HUES6 (cell line): ENCODE measurements at regions not wholly inside any gene's neighbourhood (a gene's known extent, or its start where the extent isn't known, plus 50 kb on each side); places are given as distances from the start of the nearest gene placed in this dataset.

Experiments
- H3K27ac ChIP-seq: 2 replicates; pipeline ENCODE4 v1.7.0; 2013; ENCODE audit warnings: low read depth, mild to moderate bottlenecking, low read length, inconsistent platforms
- H3K27me3 ChIP-seq: 2 replicates; pipeline ENCODE4 v1.6.1; 2013; ENCODE audit warnings: low read length; ENCODE audit not compliant: control insufficient read depth, insufficient read depth
- H3K36me3 ChIP-seq: 2 replicates; pipeline ENCODE4 v1.6.1; 2013; ENCODE audit warnings: low read length; ENCODE audit not compliant: control insufficient read depth, insufficient read depth
- H3K4me1 ChIP-seq: 2 replicates; pipeline ENCODE4 v1.6.1; 2013; ENCODE audit warnings: low read length; ENCODE audit not compliant: control insufficient read depth, insufficient read depth
- H3K4me3 ChIP-seq: 2 replicates; pipeline ENCODE4 v1.5.1; 2013; ENCODE audit warnings: low read depth, low read length
- H3K9ac ChIP-seq: one replicate; pipeline ENCODE4 v1.6.1; 2013; ENCODE audit warnings: mild to moderate bottlenecking, low read length
- H3K9me3 ChIP-seq: 2 replicates; pipeline ENCODE4 v1.6.1; 2013; ENCODE audit warnings: low read depth, low read length; ENCODE audit not compliant: control insufficient read depth, insufficient read depth

- H3K4me1 ChIP-seq = no peaks in the 10 kb centered on the region; the same call in 1 of the 2 replicates
- no peak overlapping the region for H3K9ac ChIP-seq
- H3K36me3 ChIP-seq = no peaks in the 10 kb centered on the region
- no peaks in the 10 kb centered on the region for H3K9me3 ChIP-seq
- H3K27me3 ChIP-seq = no peaks in the 10 kb centered on the region
- H3K4me3 ChIP-seq = no peak overlapping the region
- H3K27ac ChIP-seq = no peak overlapping the region
Measured at GRCh38 chr12:93146263-93146939, 217.3 kb upstream of the EEA1 start.

- no peaks in the 10 kb centered on the region for H3K27me3 ChIP-seq
- no peaks in the 10 kb centered on the region for H3K36me3 ChIP-seq
- no peak overlapping the region for H3K4me3 ChIP-seq
- H3K9me3 ChIP-seq = no peaks in the 10 kb centered on the region
- no peak overlapping the region for H3K27ac ChIP-seq
- no peak overlapping the region for H3K9ac ChIP-seq
- no peaks in the 10 kb centered on the region; the same call in 1 of the 2 replicates for H3K4me1 ChIP-seq
Measured at GRCh38 chr12:93146970-93147369, 217.9 kb upstream of the EEA1 start.

- H3K27ac ChIP-seq = no peak overlapping the region
- H3K4me3 ChIP-seq = no peak overlapping the region
- no peaks in the 10 kb centered on the region for H3K27me3 ChIP-seq
- no peaks in the 10 kb centered on the region for H3K9me3 ChIP-seq
- no peaks in the 10 kb centered on the region; the same call in 1 of the 2 replicates for H3K4me1 ChIP-seq
- no peak overlapping the region for H3K9ac ChIP-seq
- H3K36me3 ChIP-seq = no peaks in the 10 kb centered on the region
Measured at GRCh38 chr12:93148412-93148811, 219.3 kb upstream of the EEA1 start.

- Histone ChIP-seq H3K9me3 (no peaks in the 10 kb centered on the region), H3K4me3 (no peak overlapping the region), H3K9ac (no peak overlapping the region), H3K4me1 (no peaks in the 10 kb centered on the region; the same call in 1 of the 2 replicates), H3K27me3 (no peaks in the 10 kb centered on the region), H3K27ac (no peak overlapping the region), H3K36me3 (no peaks in the 10 kb centered on the region)
Measured at GRCh38 chr12:93149229-93149628, 220.1 kb upstream of the EEA1 start.

- Histone ChIP-seq H3K4me1 (no peaks in the 10 kb centered on the region), H3K9ac (no peak overlapping the region), H3K27ac (no peak overlapping the region), H3K36me3 (no peaks in the 10 kb centered on the region), H3K27me3 (no peaks in the 10 kb centered on the region), H3K4me3 (no peak overlapping the region), H3K9me3 (no peaks in the 10 kb centered on the region)
Measured at GRCh38 chr12:93151079-93151762, 222.1 kb upstream of the EEA1 start.

GRCh38 chr12:93152617-93153016 lies 223.5 kb upstream of the EEA1 start:
- Histone ChIP-seq H3K9ac (no peak overlapping the region), H3K9me3 (no peaks in the 10 kb centered on the region; the same call in 1 of the 2 replicates), H3K27ac (no peak overlapping the region), H3K4me1 (no peaks in the 10 kb centered on the region), H3K4me3 (no peak overlapping the region), H3K36me3 (no peaks in the 10 kb centered on the region), H3K27me3 (no peaks in the 10 kb centered on the region)

GRCh38 chr12:93153321-93153720 lies 224.2 kb upstream of the EEA1 start:
- peaks cover 5% of the 10 kb centered on the region for H3K9me3 ChIP-seq
- H3K36me3 ChIP-seq = no peaks in the 10 kb centered on the region
- no peak overlapping the region for H3K27ac ChIP-seq
- no peaks in the 10 kb centered on the region for H3K27me3 ChIP-seq
- no peak overlapping the region for H3K9ac ChIP-seq
- no peaks in the 10 kb centered on the region for H3K4me1 ChIP-seq
- H3K4me3 ChIP-seq = no peak overlapping the region

GRCh38 chr12:93154096-93154728 lies 223.5 kb upstream of the NUDT4 start:
- H3K9ac ChIP-seq = no peak overlapping the region
- peaks cover 11% of the 10 kb centered on the region for H3K9me3 ChIP-seq
- H3K27me3 ChIP-seq = no peaks in the 10 kb centered on the region
- H3K36me3 ChIP-seq = no peaks in the 10 kb centered on the region
- no peak overlapping the region for H3K27ac ChIP-seq
- H3K4me3 ChIP-seq = no peak overlapping the region
- H3K4me1 ChIP-seq = no peaks in the 10 kb centered on the region

- no peak overlapping the region for H3K9ac ChIP-seq
- no peak overlapping the region for H3K27ac ChIP-seq
- peaks cover 11% of the 10 kb centered on the region for H3K9me3 ChIP-seq
Measured at GRCh38 chr12:93154753-93155480, 222.8 kb upstream of the NUDT4 start.

GRCh38 chr12:93156086-93156716 lies 221.5 kb upstream of the NUDT4 start:
- H3K9ac ChIP-seq = no peak overlapping the region
- peaks cover 11% of the 10 kb centered on the region for H3K9me3 ChIP-seq
- H3K36me3 ChIP-seq = no peaks in the 10 kb centered on the region
- no peaks in the 10 kb centered on the region for H3K27me3 ChIP-seq
- H3K27ac ChIP-seq = no peak overlapping the region
- no peaks in the 10 kb centered on the region for H3K4me1 ChIP-seq
- no peak overlapping the region for H3K4me3 ChIP-seq

More at GRCh38 chr12:93154753-93155480, 222.8 kb upstream of the NUDT4 start:
- no peaks in the 10 kb centered on the region for H3K36me3 ChIP-seq
- no peaks in the 10 kb centered on the region for H3K27me3 ChIP-seq
- no peaks in the 10 kb centered on the region for H3K4me1 ChIP-seq
- H3K4me3 ChIP-seq = no peak overlapping the region
